ENCODE measurements at regions not wholly inside any gene's neighbourhood (a gene's known extent, or its start where the extent isn't known, plus 50 kb on each side); places are given as distances from the start of the nearest gene placed in this dataset.

DNA sequence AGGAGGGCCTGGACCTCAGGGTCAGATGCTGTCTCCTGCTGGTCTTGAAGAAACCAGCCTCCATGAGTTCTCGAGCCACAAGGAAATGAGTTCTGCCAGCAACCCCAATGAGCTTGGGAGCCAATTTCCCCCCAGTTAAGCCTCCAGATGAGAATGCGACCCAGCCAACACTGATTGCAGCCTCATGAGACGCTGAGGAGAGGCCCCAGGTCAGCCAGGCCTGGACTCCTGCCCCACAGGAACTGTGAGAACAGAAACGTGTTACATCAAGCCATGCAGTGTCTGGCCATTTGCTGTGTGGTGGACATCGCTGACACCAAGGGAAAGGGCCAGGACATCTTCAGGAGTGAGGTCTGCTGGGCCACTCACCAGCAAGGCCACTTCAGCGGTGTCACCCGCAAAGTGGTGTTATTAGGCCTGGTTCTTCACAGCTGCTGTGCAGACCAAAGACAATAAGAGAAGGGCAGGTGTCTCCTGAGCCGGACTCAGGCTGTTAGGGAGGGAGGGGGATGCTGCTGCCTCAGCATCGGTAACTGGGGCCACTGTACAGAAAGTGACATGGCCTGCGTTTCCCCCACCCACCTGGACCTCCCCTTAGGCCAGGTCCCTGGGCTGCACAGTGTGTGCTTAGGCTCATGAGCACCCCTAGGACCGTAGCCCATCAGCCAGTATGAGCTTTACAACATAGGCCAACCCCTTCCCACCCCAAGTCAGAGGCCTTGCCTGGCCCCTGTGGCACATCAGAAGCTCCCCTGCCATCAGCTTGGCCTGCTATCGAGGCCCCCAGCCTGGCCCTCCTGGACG is 272.4 kb upstream of the RTL1 start:
- TF ChIP-seq CTCF (IDR thresholded peaks at IDR 0.05; ENCODE audit: low read depth, low read length): no peak
- DNase-seq (ENCODE audit: extremely low read depth, low read depth): no peak

DNA sequence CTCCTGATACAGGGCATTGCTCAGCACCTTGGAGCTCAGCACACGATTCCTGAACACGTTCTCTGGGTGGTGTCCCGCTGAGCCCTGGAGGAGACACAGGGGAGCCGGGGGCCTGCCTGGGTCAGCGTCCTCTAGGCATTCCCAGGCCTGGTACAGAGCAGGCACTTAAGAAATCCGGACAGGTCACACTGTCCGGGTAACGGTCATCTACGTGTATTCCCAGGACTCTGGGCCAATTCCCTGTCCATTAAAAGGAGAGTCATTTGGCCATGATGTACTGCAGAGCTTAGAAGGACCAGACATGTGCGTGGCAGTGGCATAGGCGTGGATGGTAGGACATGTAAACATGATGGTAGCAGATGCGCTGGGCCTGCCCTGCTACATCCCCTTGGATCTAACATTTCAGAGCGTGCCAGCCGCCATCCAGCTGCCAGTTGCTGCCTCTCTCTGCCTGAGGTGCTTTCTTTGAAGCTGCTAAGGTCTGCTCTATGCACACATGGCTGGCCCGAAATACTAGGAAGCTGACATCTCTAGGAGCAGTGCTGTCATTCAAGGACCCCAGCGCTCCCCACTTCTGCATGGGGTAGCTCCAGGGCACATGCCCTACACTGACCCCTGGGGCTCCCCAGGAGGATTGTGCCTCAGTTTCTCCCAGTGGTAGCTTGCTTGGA is 273.1 kb upstream of the RTL1 start:
- DNase-seq (ENCODE audit: extremely low read depth, low read depth): no peak
- no peak for TF ChIP-seq CTCF (IDR thresholded peaks at IDR 0.05; ENCODE audit: low read depth, low read length)

- TF ChIP-seq CTCF (IDR thresholded peaks at IDR 0.05; ENCODE audit: low read depth, low read length): no peak
- no peak for DNase-seq (ENCODE audit: extremely low read depth, low read depth)
Observed at GRCh38 chr14:101177301-101177971, 273.9 kb upstream of the RTL1 start.

DNA sequence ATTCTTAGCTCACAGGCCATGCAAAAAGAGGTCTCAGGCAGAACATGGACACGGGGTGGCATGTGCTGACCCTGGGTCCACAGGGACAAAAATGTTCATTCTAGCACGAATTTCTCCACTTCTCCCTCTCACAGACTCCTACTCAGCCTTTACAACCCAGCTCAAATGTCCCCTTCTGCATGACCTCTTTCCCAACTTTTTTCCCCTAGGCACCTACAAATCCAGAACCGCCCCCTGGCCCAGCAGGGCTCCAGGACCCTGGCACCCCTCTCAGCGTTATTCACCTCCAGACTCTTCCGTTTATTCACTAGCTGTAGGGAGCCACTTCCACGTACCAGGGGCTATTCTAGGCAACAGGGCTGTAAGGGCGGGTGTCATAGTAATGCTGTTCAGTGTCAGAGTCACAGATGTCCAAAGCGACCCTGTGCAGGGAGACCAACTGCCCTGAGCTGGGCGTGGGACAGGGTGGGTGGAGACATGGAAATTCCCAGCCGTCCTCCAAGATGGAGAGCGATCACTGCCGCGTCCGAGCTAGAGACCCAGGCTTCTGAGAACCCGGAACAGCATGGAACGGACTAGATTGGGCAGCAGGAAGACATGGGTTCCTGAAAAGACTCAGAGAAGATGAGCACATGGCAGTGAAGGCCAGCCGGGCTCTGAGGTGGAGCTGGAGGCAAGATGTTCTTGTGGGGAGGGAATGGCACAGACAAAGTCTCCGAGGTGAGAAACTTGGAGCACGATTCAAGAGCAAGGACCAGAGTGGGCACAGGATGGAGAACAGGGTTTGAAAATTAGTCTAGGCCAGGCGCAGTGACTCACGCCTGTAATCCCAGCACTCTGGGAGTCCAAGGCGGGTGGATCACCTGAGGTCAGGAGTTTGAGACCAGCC is 274.9 kb upstream of the RTL1 start:
- TF ChIP-seq CTCF (IDR thresholded peaks at IDR 0.05; ENCODE audit: low read depth, low read length): no peak
- no peak for DNase-seq (ENCODE audit: extremely low read depth, low read depth)

- no peak for DNase-seq (ENCODE audit: extremely low read depth, low read depth)
- no peak for TF ChIP-seq CTCF (IDR thresholded peaks at IDR 0.05; ENCODE audit: low read depth, low read length)
Observed at GRCh38 chr14:101179691-101180211, 276.2 kb upstream of the RTL1 start.

DNA sequence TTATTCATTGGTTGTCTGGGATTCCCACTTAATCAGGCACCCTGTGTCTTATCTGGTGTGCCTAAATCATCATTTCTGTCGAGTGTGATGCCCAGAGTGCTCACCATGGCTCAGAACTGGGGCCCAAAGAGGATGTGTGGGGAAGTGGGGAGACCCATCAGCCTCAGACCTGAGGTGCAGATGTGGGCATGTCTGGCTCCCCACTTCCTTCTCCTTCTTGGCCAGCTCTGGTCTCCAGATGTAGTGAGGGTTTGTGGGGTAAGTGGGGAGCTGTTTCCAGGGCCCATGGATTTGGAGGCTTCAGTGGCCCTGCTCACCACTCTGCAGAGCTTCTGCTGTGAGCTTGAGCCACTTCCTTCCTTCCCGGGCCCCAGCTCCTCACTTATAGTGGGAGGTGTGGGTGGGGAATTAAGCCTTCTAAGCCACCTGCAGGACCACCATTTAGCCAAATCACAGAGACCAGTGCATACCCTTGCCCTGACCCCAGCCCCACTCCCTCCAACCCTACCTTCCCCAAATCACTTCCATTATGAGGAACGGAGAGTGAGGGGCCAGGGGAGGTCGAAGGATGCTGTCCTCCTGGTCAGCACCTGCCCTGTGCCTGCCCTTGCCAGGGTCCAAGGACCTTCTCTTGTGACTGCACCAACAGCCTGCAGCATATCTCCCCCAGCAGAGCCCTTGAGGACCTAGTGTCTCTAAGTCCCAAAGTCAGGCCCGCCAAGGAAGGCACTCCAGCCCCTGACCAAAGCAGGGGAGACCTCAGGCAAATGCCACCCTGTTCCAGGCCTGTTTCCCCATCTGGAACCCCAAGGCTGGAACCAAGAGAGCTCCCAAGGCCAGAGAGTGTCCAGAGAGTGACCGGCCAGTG is 278.2 kb upstream of the RTL1 start:
- TF ChIP-seq CTCF (IDR thresholded peaks at IDR 0.05; ENCODE audit: low read depth, low read length): no peak
- DNase-seq (ENCODE audit: extremely low read depth, low read depth): no peak

Measured in AG09319 (cell line).